ENCODE measurements at regions not wholly inside any gene's neighbourhood (a gene's known extent, or its start where the extent isn't known, plus 50 kb on each side); places are given as distances from the start of the nearest gene placed in this dataset.

GRCh38 chr2:41968182-41968578 lies 79.6 kb upstream of the PKDCC start:
- peaks cover 45% of the 10 kb centered on the region for H3K4me1 ChIP-seq (ENCODE audit: low read depth)
- intact Hi-C loops (cut with DNase I, micrococcal nuclease), result no loop called here
- no peak for ATAC-seq

DNA sequence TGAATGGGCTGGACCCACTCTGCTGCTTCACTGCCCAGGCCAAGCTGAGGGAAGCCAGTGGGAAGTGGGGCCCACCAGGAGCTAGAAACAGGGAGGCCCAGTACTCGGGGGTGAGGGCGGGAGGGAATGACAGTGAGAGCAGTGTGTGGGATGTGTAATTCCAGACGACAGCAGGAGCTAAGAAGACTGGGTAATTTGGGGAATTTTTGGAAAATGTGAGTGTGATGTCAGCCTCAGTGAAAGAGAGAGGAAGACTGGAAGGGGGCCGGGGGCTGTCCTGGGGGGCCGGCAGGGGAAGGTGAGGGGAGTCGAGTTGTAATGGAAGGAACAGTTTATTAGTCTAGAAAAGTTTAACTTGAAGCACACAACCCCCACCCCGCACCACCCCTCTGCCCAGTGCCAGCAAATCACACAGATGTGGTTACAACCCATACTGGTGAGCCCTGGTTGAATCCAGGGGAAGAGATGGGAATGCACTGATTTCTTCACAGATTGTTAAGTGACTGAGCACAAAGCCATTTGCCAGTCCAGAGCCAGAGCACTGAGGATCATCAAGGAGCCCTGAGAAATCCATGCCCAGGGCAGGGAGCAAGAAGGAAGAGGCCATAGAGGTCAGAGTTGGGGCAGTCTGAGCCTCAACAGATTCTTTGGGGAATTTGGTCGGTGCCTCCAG lies 76.7 kb upstream of the PKDCC start:
- intact Hi-C loops (cut with DNase I, micrococcal nuclease), result no loop called here
- Histone ChIP-seq H3K36me3 (ENCODE audit: low read depth) (no peaks in the 10 kb centered on the region), H3K4me3 (no peak overlapping the region), H3K4me1 (ENCODE audit: low read depth) (peaks cover 20% of the 10 kb centered on the region), H3K9me3 (no peaks in the 10 kb centered on the region)
- TF ChIP-seq, protein P1, sequence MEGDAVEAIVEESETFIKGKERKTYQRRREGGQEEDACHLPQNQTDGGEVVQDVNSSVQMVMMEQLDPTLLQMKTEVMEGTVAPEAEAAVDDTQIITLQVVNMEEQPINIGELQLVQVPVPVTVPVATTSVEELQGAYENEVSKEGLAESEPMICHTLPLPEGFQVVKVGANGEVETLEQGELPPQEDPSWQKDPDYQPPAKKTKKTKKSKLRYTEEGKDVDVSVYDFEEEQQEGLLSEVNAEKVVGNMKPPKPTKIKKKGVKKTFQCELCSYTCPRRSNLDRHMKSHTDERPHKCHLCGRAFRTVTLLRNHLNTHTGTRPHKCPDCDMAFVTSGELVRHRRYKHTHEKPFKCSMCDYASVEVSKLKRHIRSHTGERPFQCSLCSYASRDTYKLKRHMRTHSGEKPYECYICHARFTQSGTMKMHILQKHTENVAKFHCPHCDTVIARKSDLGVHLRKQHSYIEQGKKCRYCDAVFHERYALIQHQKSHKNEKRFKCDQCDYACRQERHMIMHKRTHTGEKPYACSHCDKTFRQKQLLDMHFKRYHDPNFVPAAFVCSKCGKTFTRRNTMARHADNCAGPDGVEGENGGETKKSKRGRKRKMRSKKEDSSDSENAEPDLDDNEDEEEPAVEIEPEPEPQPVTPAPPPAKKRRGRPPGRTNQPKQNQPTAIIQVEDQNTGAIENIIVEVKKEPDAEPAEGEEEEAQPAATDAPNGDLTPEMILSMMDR (IDR thresholded peaks at IDR 0.05), result no peak
- ATAC-seq (no peak), DNase-seq (no peak)

More at GRCh38 chr2:41968182-41968578, 79.6 kb upstream of the PKDCC start:
- H3K36me3 ChIP-seq (ENCODE audit: low read depth), result no peaks in the 10 kb centered on the region
- H3K9me3 ChIP-seq, result no peaks in the 10 kb centered on the region
- no peak for DNase-seq
- TF ChIP-seq, protein P1 (IDR thresholded peaks at IDR 0.05), result no peak
- H3K4me3 ChIP-seq, result no peak overlapping the region

DNA sequence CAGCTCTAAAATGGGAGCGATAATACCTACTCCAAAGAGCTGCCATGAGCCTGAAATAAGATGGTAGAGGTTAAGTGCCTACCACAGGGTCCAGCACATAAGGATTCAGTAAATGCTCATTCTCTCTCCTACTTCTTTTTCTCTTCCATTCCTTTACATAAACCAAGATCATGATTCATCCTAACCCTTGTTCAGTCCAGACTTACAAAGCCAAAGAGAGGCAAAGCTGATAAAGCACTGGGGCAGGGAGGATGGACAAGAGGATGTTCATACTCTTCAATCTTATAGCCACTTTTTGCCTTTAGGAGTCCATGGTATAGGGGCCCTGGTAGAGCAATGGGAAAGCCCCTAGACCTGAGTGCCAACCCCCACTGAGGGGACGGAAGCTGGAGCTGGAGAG lies 75.6 kb upstream of the PKDCC start:
- Histone ChIP-seq H3K9me3 (no peaks in the 10 kb centered on the region), H3K36me3 (ENCODE audit: low read depth) (no peaks in the 10 kb centered on the region), H3K4me1 (ENCODE audit: low read depth) (peaks cover 10% of the 10 kb centered on the region), H3K4me3 (no peak overlapping the region)
- TF ChIP-seq, protein P1 (IDR thresholded peaks at IDR 0.05), result no peak
- DNase-seq (no peak), ATAC-seq (no peak)
- intact Hi-C loops (cut with DNase I, micrococcal nuclease), result no loop called here

DNA sequence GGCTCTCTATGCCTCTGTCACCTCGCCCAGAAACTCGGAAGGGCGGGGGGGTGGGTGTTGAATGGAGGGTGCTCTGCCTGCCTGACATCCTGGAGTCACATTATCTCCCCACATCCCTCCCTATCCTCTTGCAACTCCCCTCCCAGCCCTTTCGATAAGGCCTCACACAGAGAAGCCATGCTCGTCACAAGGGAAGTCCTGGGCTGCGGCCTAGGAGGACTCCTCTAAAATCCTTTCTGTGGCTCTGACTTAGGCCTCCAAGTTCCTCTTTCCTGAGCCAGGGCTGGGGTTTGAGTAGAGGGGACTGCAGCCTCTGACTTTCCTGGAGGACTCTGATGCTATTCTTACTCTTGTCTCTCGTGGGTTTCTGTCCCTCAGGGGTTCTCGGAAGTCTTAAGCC lies 75.0 kb upstream of the PKDCC start:
- Histone ChIP-seq H3K36me3 (ENCODE audit: low read depth) (no peaks in the 10 kb centered on the region), H3K4me3 (no peak overlapping the region), H3K9me3 (no peaks in the 10 kb centered on the region), H3K4me1 (ENCODE audit: low read depth) (peaks cover 3% of the 10 kb centered on the region)
- no peak for ATAC-seq
- DNase-seq, result no peak
- TF ChIP-seq, protein P1 (IDR thresholded peaks at IDR 0.05), result no peak
- intact Hi-C loops (cut with DNase I, micrococcal nuclease), result no loop called here

- no peaks in the 10 kb centered on the region for H3K9me3 ChIP-seq
- TF ChIP-seq, protein P1 (IDR thresholded peaks at IDR 0.05), result no peak
These were observed 74.0 kb upstream of the PKDCC start for GRCh38 chr2:41973871-41974270.

DNA sequence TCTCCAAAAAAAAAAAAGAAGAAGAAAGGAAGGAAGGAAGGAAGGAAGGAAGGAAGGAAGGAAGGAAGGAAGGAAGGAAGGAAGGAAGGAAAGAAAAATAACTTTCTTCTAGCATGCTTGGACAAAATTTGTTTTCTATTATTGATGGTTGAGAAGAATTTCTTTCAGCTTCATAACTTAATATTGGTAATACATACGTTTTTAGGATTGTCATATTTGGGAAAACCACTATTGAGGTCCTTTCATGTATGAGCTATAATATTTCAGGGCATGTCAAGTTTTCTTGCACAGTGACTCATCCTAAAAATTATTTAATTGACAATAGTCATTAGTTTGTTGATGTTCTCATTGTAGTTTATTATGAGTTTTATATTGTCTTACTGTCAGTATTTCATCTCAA lies 66.4 kb upstream of the PKDCC start:
- ATAC-seq (no peak), DNase-seq (no peak)
- no peaks in the 10 kb centered on the region for H3K9me3 ChIP-seq
- intact Hi-C loops (cut with DNase I, micrococcal nuclease), result no loop called here
- no peak overlapping the region for H3K4me3 ChIP-seq
- TF ChIP-seq, protein P1 (IDR thresholded peaks at IDR 0.05), result no peak
- H3K36me3 ChIP-seq (ENCODE audit: low read depth), result no peaks in the 10 kb centered on the region
- H3K4me1 ChIP-seq (ENCODE audit: low read depth), result no peaks in the 10 kb centered on the region

More at GRCh38 chr2:41973871-41974270, 74.0 kb upstream of the PKDCC start:
- intact Hi-C loops (cut with DNase I, micrococcal nuclease), result no loop called here
- ATAC-seq (no peak), DNase-seq (no peak)
- H3K4me3 ChIP-seq, result no peak overlapping the region
- H3K4me1 ChIP-seq (ENCODE audit: low read depth), result no peaks in the 10 kb centered on the region
- no peaks in the 10 kb centered on the region for H3K36me3 ChIP-seq (ENCODE audit: low read depth)
